GM19240 (cell line): ENCODE measurements at regions not wholly inside any gene's neighbourhood (a gene's known extent, or its start where the extent isn't known, plus 50 kb on each side); places are given as distances from the start of the nearest gene placed in this dataset.
"Not testable (repeated sequence)": the region's sequence is repeated elsewhere in the genome, so short reads cannot be mapped to it uniquely, and the experiment has no call there.

Source experiments
- DNase-seq: peaks from one replicate; pipeline ENCODE4 v3.0.0; 2011; ENCODE audit warnings: low spot score; ENCODE audit not compliant: insufficient read length

DNA sequence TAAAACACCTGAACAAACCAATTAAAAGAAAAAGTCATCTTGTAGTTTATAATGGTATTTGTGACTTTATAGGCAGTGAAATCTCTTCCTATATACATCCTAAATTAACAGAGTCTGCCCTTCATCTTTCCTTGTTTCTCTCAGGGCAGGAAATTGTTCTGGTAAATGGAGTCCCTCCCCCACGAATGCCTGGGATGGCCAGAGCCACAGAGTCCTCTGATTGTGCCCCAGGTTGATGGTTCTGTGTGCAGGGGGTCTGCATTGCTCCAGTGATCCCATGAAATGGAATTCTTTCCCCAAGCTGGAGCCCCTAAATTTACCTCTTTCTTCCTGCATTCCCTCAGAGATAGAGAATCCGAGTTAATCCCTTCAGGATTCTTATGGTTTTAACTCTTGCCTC, 155.5 kb downstream of the MTX2 start:
- no peak for DNase-seq

DNA sequence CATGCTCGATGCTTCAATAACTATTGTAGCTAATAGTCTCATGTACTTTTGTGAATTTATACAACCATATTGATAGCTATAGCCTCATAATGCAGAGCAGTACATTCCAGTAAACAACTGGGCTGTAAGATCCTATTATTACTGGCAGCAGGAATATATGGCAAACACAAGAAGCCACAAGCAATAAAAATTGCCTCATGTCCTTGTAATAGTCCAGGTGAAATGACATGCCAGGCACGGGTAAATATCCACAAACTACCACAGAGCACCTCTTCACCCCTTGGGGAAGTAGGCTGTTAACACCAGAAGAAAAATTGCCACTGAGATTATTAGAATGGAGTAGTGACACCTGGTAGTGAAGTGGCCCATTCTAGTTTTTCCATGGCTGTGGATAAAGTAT, 158.3 kb downstream of the MTX2 start:
- DNase-seq, result no peak

DNA sequence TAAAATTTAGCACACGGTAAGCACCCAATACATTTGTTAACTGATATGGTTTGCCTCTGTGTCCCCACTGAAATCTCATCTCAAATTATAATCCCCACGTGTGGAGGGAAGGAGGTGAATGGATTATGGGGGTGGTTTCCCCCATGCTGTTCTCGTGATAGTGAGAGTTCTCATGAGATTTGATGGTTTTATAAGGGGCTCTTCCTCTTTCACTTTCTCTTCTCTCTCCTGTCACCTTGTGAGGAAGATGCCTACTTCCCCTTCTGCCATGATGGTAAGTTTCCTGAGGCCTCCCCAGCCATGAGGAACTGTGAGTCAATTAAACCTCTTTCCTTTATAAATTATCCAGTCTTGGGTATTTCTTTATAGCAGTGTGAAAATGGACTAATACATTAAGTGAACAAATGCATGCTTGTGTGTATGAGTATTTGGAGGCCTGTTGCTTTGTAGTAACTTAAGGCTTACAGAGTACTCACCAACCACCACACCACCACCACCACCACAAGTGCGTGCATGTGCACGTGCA, 159.8 kb downstream of the MTX2 start:
- DNase-seq, result not testable (repeated sequence)

- DNase-seq, result no peak
Observed at GRCh38 chr2:176432434-176432833, 163.2 kb downstream of the MTX2 start.

DNA sequence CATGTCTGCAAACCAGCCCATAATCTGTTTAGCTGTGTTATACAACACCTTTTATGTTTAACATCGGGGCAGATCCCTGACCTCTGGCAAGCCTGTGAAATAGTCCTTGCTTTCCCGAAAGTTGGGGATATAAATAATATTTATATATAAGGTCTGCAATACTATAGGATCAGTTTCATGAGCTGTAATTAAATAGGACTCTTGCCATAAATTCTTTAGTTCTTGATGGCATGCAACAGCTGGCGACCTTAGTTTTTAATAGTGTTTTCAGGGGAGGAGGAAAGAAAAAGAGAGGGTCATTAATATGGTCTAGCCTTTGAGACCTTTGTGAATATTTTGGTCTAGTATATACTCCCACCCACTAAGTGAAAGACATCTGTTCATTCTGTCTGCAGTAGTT, 166.5 kb downstream of the MTX2 start:
- DNase-seq, result no peak

- no peak for DNase-seq
Observed at GRCh38 chr2:176443946-176444345, 174.7 kb downstream of the MTX2 start.

GRCh38 chr2:176445956-176446355, 176.7 kb downstream of the MTX2 start:
- no peak for DNase-seq

DNA sequence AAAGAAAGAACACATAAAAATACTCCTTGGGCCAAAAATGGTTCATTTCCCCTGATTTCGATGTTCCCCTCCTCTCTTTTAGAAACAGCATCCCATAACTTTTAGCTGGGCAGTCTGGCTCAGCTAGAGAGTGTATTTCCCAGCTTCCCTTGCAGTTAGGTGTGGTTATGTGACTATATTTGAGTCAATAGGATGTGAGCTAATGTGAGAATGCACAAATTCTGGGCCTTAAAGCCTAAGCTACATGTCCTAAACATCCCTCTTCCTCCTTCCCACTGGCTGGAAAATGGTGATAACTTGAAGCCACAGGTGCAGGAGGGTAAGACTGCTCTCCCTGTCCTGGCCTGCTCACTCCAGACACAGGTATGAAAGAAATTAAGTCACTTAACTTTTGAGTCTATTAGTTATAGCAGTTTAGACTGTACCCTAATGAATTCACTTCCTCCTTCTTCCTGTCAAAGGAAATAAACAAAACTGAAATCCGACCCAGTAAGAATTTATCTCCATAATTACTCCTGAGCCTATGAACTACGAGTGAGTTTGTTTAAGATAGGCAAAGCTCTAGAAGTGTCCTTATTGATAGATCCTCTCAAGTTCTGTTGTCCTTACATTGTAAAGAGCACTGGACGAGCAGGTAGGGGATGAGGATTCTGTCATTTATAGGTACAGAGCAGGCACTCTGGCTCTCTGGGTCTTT, 177.6 kb downstream of the MTX2 start:
- DNase-seq, result no peak

- DNase-seq, result no peak
Observed at GRCh38 chr2:176447616-176448015, 178.4 kb downstream of the MTX2 start.

GRCh38 chr2:176449852-176450251, 180.6 kb downstream of the MTX2 start:
- no peak for DNase-seq

- DNase-seq, result no peak
Observed at GRCh38 chr2:176453784-176454183, 184.5 kb downstream of the MTX2 start.

- peak; percentile 31 for DNase-seq
Observed at GRCh38 chr2:176454893-176455815, 185.9 kb downstream of the MTX2 start.

DNA sequence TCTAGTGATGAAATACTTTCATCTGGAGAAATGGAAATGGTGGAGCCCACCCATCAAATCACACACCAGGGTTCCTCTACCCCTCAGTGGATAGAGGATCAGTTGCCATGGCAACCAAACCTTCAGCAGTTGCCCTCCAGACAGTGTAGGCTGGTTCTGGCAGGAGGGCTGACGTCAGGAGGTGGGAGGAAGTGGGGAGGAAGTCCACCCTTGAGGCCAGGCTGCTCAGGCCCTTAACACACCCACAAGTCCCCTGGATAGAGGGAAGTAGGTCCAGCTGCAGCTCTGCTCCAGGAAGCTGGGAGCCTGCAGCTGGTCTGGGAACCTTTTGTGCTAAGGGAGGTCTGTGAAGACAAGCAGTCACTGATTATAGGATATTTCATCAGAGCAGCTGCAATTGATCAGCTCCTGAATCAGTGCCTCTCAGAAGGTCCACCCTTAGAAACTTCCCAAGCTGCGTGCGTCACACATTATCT, 186.6 kb downstream of the MTX2 start:
- DNase-seq, result no peak

DNA sequence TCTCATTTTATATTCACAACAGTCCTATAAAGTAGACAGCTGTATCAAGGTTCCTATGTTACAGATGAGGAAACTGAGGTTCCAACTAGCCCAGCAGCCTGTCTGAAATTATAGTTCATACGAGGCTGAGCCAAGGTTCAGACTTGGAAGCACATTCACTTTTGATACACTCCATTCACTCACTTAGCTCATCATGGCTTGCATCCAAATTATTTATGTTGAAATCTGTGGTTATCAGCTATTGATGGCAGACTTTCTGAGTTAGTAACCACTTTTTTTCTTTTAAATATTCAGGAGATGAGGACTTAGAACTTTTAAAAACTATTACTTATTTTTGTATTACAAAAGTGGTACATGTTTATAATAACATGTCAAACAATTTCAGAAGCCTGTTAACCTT, 188.2 kb downstream of the MTX2 start:
- no peak for DNase-seq

DNA sequence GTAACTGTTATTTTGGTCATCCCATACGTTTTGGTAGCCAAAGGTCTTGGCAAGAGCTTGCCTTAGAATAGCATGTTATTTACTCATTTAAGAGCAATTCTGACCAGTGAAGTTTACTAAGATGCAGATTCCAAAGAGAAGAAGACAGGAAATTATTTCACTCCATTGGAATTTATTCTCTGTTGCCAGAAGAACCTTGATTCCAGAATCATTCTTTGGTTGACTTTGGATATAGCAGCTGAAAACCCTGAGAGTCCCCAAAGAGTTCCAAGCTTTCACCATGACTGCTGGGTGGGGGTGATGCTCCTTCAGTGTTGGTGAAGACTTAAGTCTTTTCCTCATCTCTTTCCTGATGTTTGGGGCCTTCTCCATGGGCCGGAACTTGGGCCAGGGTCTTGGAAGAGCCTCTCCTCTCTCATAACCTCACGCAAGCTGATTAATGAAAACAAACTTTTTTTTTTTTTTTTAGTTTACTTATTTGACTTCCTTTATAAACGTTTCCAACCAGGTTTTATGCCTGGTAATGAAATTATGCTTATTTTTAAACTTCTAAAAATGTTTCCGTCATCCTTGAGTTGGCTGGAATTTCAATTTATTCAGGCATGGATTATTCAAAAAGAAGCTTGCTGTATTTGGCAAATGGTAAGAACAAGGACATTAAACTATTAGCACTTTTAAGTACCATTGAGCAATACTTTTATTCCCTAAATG, 192.0 kb downstream of the MTX2 start:
- DNase-seq, result no peak

GRCh38 chr2:176461809-176462670, 192.8 kb downstream of the MTX2 start:
- no peak for DNase-seq

DNA sequence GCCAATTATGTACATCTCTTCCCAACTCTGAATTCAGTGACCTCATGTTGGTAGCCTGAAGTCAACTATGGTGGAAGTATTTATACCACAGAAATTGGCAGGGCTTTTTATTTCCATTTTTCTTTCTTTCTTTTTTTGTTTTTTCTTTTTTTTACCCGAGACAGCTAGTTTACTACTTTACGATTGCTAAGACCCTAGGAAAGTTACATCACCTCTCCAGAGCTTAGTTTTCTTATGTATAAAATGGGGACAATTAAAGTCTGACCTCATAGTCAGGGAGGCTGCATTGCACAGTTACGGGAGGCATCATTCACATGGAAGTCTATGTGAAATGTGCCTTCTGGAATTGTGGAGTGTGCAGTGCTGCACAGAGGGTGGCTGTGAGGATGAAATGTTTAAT, 194.3 kb downstream of the MTX2 start:
- no peak for DNase-seq

GRCh38 chr2:176464886-176465564, 195.8 kb downstream of the MTX2 start:
- no peak for DNase-seq

DNA sequence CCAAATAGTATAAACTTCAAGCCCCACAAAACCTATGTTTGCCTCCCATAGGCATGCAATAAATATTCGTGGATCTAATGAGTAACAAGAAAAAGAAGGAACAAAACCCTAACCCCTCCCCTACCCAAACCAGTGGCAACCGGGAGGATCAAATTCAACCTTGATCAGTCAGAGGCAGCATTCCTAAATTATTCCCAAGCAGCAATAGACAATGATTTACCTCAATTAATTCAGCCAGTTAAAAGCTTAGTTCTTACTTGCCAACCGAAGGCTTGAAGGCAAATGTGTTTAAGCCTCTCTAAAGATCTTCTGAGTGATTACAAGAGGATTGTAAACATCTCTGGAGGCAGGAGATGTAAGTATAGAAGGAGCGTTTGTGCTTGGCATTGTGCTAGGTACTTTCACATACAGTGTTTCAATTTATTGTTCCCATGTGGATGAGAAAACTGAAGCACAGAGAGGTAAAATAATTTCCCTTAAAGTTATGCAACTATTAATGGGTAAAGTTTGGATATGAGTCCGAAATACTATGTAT, 197.7 kb downstream of the MTX2 start:
- no peak for DNase-seq

- no peak for DNase-seq
Observed at GRCh38 chr2:176467595-176467994, 198.4 kb downstream of the MTX2 start.
